AG10803 (cell line): ENCODE measurements at regions not wholly inside any gene's neighbourhood (a gene's known extent, or its start where the extent isn't known, plus 50 kb on each side); places are given as distances from the start of the nearest gene placed in this dataset.

Experiments used
- DNase-seq: peaks from one replicate; pipeline ENCODE4 v3.0.0; 2010; ENCODE audit warnings: low read depth
- H3K4me3 ChIP-seq: 2 replicates; pipeline ENCODE4 v1.5.1; 2011; ENCODE audit warnings: mild to moderate bottlenecking, low read length, control low read depth
- CTCF ChIP-seq: conservative IDR thresholded peaks from 2 replicates; pipeline ENCODE4 v1.5.1; 2011; ENCODE audit warnings: mild to moderate bottlenecking, low read length, control low read depth, inconsistent platforms

- TF ChIP-seq CTCF = no peak
- peak; percentile 29 for DNase-seq
- no peak overlapping the region for H3K4me3 ChIP-seq
Measured at GRCh38 chr1:184162281-184162680, 110.8 kb downstream of the TSEN15 start.

- peak; percentile 85 for DNase-seq
- H3K4me3 ChIP-seq = no peak overlapping the region
- no peak for TF ChIP-seq CTCF
Measured at GRCh38 chr1:184163674-184164465, 112.3 kb downstream of the TSEN15 start.

DNA sequence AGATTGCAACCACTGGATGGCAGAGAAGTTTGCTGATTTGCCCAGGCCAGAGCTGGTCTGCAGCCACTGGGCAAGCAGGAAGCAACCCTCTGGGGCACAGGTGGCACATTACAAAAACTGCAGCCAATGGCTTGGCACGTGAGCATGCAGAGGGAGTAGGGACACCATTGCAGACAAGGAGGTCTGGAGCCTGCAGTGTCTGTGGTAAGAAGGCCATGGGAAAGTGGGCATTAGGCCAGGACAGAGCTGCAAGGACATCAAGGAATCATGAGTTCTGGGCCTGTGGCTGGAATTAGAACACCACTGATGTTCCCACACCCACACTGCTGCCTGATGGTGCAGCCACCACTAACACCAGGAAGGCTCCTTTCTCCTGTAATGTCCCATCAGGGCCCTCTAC lies 113.0 kb downstream of the TSEN15 start:
- H3K4me3 ChIP-seq = no peak overlapping the region
- TF ChIP-seq CTCF = no peak
- DNase-seq = peak; percentile 29

DNA sequence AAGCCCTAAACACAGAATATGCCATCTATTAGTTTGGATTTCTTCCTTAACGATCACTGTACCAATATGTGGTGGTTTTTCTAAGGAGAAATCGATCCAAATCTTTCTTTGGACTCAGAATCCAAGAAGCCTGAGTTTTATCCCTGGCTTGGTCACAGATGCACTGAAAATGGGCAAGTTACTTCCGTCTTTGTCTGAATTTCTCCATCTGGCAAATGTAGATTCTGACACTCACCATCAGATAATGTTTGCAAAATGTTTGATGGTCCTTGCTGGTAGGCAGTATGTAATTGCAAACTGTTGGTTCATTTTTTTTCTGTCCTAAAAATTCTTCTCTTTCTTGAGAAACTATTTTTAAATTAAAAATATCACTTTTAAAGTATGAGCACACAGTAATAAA lies 115.0 kb downstream of the TSEN15 start:
- no peak overlapping the region for H3K4me3 ChIP-seq
- no peak for DNase-seq
- TF ChIP-seq CTCF = no peak

- no peak for DNase-seq
- no peak for TF ChIP-seq CTCF
- H3K4me3 ChIP-seq = no peak overlapping the region
Measured at GRCh38 chr1:184167352-184167751, 115.8 kb downstream of the TSEN15 start.

DNA sequence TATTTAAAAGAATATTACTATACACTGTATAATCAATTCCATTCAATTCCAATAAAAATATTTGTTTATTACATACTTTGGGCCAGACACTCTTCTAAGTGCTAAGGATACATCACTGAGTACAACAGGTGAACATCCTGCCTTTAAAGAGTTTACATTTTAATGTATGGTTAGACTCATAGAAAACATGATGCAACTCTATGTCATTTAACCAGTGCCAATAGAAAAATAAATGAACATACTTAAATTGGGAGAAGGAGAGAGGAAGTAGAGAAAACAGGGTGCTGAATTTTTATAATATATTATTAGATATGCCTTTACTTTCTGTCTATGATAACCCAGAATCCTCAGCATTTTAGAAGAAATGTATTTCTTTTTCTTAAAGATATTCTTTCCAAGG lies 119.2 kb downstream of the TSEN15 start:
- TF ChIP-seq CTCF = no peak
- DNase-seq = no peak
- H3K4me3 ChIP-seq = no peak overlapping the region

- DNase-seq = no peak
- no peak overlapping the region for H3K4me3 ChIP-seq
- TF ChIP-seq CTCF = no peak
Measured at GRCh38 chr1:184176058-184176457, 124.5 kb downstream of the TSEN15 start.
